HG02938 (cell line): ENCODE measurements at regions not wholly inside any gene's neighbourhood (a gene's known extent, or its start where the extent isn't known, plus 50 kb on each side); places are given as distances from the start of the nearest gene placed in this dataset.

Source experiments
- ATAC-seq: cut with Tn5 transposase; IDR thresholded peaks from one replicate; pipeline ENCODE4 v1.9.1; 2021; ENCODE audit warnings: mild to moderate bottlenecking, moderate library complexity; ENCODE audit not compliant: unreplicated experiment

- ATAC-seq = no peak
Measured at GRCh38 chr1:63115527-63115926, 206.8 kb upstream of the FOXD3 start.

- no peak for ATAC-seq
Measured at GRCh38 chr1:63116016-63116415, 206.4 kb upstream of the FOXD3 start.

- ATAC-seq = no peak
Measured at GRCh38 chr1:63119575-63120155, 202.7 kb upstream of the FOXD3 start.

- no peak for ATAC-seq
Measured at GRCh38 chr1:63122079-63122478, 200.3 kb upstream of the FOXD3 start.

- ATAC-seq = peak; percentile 80
Measured at GRCh38 chr1:63124666-63125191, 197.6 kb upstream of the FOXD3 start.

- no peak for ATAC-seq
Measured at GRCh38 chr1:63126104-63126503, 196.3 kb upstream of the FOXD3 start.

GRCh38 chr1:63127376-63127775, 195.0 kb upstream of the FOXD3 start:
- ATAC-seq = no peak

GRCh38 chr1:63128556-63128955, 193.8 kb upstream of the FOXD3 start:
- ATAC-seq = no peak

- ATAC-seq = no peak
Measured at GRCh38 chr1:63129184-63129583, 193.2 kb upstream of the FOXD3 start.

GRCh38 chr1:63129855-63130254, 192.5 kb upstream of the FOXD3 start:
- ATAC-seq = no peak

GRCh38 chr1:63134501-63135173, 187.7 kb upstream of the FOXD3 start:
- ATAC-seq = no peak

GRCh38 chr1:63135174-63135512, 187.2 kb upstream of the FOXD3 start:
- ATAC-seq = no peak

GRCh38 chr1:63135801-63136200, 186.6 kb upstream of the FOXD3 start:
- no peak for ATAC-seq

GRCh38 chr1:63142001-63142400, 180.4 kb upstream of the FOXD3 start:
- no peak for ATAC-seq

- no peak for ATAC-seq
Measured at GRCh38 chr1:63143482-63143881, 178.9 kb upstream of the FOXD3 start.

- no peak for ATAC-seq
Measured at GRCh38 chr1:63147783-63148182, 174.6 kb upstream of the FOXD3 start.

- no peak for ATAC-seq
Measured at GRCh38 chr1:63148825-63149645, 173.3 kb upstream of the FOXD3 start.

- no peak for ATAC-seq
Measured at GRCh38 chr1:63152572-63152971, 169.8 kb upstream of the FOXD3 start.

- ATAC-seq = no peak
Measured at GRCh38 chr1:63155437-63155836, 166.9 kb upstream of the FOXD3 start.

GRCh38 chr1:63157085-63157484, 165.3 kb upstream of the FOXD3 start:
- no peak for ATAC-seq

- no peak for ATAC-seq
Measured at GRCh38 chr1:63169057-63169456, 153.3 kb upstream of the FOXD3 start.

- ATAC-seq = no peak
Measured at GRCh38 chr1:63173161-63173560, 149.2 kb upstream of the FOXD3 start.
